Fibroblast of the aortic adventitia (primary cell): ENCODE measurements at regions not wholly inside any gene's neighbourhood (a gene's known extent, or its start where the extent isn't known, plus 50 kb on each side); places are given as distances from the start of the nearest gene placed in this dataset.
"Not testable (repeated sequence)": the region's sequence is repeated elsewhere in the genome, so short reads cannot be mapped to it uniquely, and the experiment has no call there.

Experiments
- DNase-seq: peaks from one replicate; pipeline ENCODE4 v3.0.0-alpha.2; 2010; ENCODE audit warnings: low read depth
- H3K4me3 ChIP-seq: 2 replicates; pipeline ENCODE4 v1.5.1; 2011; ENCODE audit warnings: low read depth, mild to moderate bottlenecking, control low read depth, low read length, moderate library complexity
- TF ChIP-seq, protein P1 (sequence below): IDR thresholded peaks from 2 replicates; pipeline ENCODE4 v1.5.1; 2011; ENCODE audit warnings: mild to moderate bottlenecking, low read length, control low read depth, inconsistent platforms; ENCODE audit not compliant: insufficient read depth

DNA sequence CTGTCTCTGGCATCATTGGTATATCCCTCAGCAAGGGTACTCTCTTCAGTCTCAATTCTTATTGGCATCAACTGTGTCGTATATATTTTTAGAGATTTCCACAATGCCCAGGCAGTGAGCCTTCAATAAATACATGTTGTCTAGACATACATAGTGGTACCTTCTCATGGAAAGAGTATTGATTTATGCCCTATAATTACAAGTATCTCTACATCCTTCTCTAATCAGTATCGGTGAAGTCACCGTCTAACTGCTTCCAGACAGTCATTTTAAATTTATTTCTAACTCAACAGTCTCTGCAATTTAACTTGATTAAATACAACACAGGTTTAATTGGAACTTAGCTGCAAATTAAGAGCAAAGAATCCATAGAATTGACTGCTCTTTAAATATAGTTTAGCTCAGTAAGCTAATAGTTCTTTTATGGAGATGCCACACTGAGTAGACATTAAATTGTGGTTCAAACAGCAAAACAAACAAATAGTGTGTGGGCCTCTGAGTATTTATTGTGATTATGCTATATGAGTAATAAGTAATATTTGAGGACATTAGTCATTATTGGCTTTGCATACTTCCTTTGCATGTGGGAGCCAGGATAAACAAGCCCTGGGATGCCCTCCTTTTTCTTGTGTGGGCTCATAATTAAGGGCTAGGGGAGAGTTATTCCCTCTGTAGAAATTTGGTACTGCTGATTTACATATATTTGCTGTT, 126.9 kb upstream of the DUSP10 start:
- TF ChIP-seq, protein P1, sequence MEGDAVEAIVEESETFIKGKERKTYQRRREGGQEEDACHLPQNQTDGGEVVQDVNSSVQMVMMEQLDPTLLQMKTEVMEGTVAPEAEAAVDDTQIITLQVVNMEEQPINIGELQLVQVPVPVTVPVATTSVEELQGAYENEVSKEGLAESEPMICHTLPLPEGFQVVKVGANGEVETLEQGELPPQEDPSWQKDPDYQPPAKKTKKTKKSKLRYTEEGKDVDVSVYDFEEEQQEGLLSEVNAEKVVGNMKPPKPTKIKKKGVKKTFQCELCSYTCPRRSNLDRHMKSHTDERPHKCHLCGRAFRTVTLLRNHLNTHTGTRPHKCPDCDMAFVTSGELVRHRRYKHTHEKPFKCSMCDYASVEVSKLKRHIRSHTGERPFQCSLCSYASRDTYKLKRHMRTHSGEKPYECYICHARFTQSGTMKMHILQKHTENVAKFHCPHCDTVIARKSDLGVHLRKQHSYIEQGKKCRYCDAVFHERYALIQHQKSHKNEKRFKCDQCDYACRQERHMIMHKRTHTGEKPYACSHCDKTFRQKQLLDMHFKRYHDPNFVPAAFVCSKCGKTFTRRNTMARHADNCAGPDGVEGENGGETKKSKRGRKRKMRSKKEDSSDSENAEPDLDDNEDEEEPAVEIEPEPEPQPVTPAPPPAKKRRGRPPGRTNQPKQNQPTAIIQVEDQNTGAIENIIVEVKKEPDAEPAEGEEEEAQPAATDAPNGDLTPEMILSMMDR = no peak
- H3K4me3 ChIP-seq = no peak overlapping the region
- peak; percentile 73 for DNase-seq

DNA sequence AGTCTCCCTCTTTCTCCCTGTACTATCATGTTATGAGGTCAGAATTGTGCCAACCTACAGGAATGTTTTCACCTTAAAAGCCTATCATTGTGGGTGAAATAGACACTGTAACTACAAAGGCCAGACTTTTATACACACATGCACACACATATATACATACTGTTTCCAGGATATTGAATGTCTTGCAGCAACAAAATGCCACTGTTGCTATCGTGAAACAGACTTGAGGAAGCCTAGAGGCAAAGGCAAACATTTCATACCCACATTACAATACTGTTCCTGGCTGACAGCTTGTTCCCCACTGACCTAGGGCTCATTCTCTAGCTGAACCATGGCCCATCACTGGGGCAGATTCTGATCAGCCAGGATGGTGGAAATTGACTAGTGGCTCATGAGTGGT, 125.1 kb upstream of the DUSP10 start:
- DNase-seq = no peak
- TF ChIP-seq, protein P1 = no peak
- no peak overlapping the region for H3K4me3 ChIP-seq

DNA sequence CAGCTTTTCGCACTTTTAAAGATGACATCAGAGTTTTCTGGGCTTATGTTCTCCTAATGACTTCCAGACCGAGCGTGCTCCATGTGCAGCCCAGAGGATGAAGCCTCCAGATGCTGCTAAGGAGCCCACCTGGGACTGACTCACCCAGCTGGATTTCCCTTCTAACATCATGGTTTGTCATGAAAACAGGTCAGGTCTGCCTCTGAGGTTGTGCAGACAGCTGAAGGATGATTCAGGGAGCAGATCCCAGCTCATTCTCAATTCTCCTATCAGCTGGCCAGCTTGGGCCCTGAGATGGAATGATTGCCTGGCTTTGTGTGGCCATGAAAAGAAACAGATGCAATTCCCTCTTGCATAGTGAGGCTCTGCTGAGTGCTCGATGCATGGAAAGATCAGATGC, 123.9 kb upstream of the DUSP10 start:
- DNase-seq = no peak

DNA sequence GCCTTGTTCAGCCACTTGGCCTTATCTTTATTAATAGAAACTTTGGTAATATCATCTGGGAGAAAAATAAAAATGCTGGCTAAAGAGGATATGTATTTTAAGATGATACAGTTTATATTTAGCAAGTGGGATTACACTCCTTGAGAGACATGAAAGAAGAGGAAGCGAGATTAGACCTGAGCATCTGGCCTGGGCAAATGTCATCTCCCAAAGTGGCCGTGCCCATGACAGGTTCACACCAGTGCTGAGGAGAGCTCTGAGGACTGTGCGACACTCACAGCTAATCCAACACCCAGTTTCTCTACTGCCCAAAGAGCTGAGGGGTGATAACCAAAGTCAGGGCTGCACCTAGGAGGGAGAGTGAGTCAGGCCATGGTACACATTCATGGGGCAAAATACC, 121.7 kb upstream of the DUSP10 start:
- TF ChIP-seq, protein P1 = no peak
- DNase-seq = no peak
- H3K4me3 ChIP-seq = no peak overlapping the region

More for the DNA sequence above, 123.9 kb upstream of the DUSP10 start:
- H3K4me3 ChIP-seq = no peak overlapping the region
- TF ChIP-seq, protein P1 = no peak

DNA sequence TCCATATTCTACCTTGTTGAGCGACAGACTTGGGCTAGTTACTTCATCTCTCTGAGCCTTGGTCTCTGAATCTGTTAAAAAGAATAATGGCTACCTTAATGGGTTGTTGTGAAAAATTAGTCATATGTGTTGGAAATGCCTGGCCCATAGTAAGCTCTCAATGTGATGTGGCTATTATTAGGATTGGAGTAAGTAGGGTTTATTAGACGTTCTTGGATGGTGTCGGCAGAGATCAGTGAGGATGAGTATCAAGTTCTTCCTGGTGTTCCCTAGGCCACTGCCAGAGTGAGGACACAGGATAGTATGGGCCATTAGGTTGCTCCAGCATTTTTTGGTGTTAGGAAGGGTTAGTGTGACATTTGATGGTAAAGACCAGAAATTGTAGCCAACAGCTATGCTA, 121.1 kb upstream of the DUSP10 start:
- H3K4me3 ChIP-seq = no peak overlapping the region
- TF ChIP-seq, protein P1 = no peak
- no peak for DNase-seq

DNA sequence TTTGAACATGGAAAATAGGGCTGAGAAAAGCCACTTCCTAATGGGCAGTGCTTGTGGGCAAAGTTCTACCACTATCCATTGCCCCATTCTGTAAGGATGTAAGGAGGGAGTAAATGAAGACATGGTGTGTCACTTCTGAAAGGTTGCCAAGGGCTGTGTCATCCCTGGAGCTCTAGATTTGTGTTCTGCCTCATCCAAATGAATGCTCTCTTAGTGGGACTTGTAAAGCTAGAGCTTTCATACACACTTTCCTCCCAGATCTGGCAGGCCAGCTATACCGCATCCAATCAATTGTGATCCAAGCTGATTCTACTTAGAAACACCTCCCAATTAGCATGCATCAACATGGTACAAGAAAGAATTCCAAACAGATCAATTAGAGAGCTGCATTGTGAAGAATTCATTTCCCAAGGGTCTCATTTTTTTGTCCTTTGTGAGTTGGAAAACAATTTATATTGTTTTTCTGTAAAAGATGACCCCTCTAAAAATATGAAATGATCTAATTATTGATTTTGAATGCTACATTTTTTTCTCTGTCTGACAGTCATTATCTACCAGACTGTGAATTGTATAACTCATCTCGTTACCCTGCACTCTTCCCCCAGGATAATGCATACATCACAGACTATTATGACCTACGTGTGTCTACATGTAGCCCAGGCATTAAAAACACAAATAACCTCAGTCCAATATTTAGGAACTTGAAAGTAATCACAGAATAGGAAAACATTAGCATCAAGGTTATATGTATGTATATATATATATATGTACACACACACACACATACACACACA, 117.1 kb upstream of the DUSP10 start:
- TF ChIP-seq, protein P1 = no peak

DNA sequence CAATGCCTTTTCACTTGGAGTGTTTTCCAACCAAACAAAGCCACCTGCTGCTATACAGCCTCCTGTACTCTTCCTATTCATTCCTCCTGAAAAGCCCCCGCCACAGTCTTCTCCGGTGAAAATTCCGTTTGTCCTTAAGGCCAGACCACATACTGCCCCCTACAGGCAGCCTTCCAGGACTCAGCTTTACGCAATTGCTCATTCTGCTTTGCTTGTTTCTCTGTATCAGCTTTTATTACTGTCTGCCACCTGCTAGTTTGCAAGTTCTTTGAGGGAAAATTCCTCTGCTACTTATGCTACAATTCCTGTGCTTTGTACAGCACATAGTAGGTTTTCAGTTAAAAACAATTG, 115.2 kb upstream of the DUSP10 start:
- not testable (repeated sequence) for DNase-seq, H3K4me3 ChIP-seq

More for the DNA sequence above, 117.1 kb upstream of the DUSP10 start:
- DNase-seq = peak; percentile 69
- H3K4me3 ChIP-seq = no peak overlapping the region
